ENCODE measurements at regions not wholly inside any gene's neighbourhood (a gene's known extent, or its start where the extent isn't known, plus 50 kb on each side); places are given as distances from the start of the nearest gene placed in this dataset.

DNA sequence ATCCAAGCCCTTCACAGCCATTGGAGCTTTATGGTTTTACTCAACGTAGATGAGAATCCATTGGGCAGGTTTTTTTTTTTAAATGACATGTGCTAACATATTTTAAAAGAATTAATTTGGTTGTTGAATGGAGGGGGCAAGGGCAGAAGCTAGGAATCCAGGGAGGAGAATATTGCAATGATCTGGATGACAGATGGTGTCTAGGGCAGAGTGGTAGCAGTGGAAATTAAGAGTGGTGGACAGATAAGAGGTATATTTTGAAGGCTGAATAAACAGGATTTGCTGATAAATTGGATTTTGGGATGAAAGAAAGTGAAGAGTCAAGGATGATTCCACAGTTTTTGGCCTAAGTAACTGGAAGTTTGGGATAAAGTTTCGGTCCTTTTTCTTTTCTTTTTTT lies 54.8 kb upstream of the DHX40 start:
- H3K4me1 ChIP-seq (ENCODE audit: control insufficient read depth, insufficient read depth, low read length) = peaks cover 35% of the 10 kb centered on the region
- H3K9me3 ChIP-seq (ENCODE audit: control insufficient read depth, low read length) = no peaks in the 10 kb centered on the region
- no peaks in the 10 kb centered on the region for H3K27me3 ChIP-seq (replicated peaks; ENCODE audit: control insufficient read depth, insufficient read depth, low read length)
- DNase-seq (ENCODE audit: low read depth) = no peak
- no peaks in the 10 kb centered on the region for H3K36me3 ChIP-seq (ENCODE audit: control insufficient read depth, insufficient read depth, low read length, severe bottlenecking)
- H3K9ac ChIP-seq (ENCODE audit: low read length) = no peak overlapping the region
- H3K4me3 ChIP-seq (ENCODE audit: low read length) = no peak overlapping the region

DNA sequence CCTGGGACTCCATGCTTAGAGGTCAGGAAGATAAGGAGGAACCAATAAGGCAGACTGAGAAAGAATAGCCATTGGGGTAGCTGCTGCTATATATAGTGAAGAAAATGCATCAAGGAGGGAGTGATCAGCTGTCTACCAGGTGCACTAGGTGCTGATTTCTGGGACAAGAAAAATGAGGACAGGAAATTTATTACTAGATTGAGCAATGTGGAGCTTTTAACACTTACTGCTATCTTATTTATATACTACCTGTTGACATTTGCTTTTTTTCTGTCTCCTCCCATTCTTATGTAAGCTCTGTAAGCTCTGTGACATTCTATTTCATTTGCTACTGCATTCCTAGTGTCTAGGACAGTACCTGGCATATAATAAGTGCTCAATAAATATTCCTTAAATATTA lies 53.7 kb upstream of the DHX40 start:
- no peaks in the 10 kb centered on the region for H3K27me3 ChIP-seq (replicated peaks; ENCODE audit: control insufficient read depth, insufficient read depth, low read length)
- no peaks in the 10 kb centered on the region for H3K9me3 ChIP-seq (ENCODE audit: control insufficient read depth, low read length)
- H3K36me3 ChIP-seq (ENCODE audit: control insufficient read depth, insufficient read depth, low read length, severe bottlenecking) = no peaks in the 10 kb centered on the region
- H3K4me3 ChIP-seq (ENCODE audit: low read length) = no peak overlapping the region
- H3K4me1 ChIP-seq (ENCODE audit: control insufficient read depth, insufficient read depth, low read length) = peaks cover 30% of the 10 kb centered on the region
- DNase-seq (ENCODE audit: low read depth) = no peak
- H3K9ac ChIP-seq (ENCODE audit: low read length) = no peak overlapping the region

DNA sequence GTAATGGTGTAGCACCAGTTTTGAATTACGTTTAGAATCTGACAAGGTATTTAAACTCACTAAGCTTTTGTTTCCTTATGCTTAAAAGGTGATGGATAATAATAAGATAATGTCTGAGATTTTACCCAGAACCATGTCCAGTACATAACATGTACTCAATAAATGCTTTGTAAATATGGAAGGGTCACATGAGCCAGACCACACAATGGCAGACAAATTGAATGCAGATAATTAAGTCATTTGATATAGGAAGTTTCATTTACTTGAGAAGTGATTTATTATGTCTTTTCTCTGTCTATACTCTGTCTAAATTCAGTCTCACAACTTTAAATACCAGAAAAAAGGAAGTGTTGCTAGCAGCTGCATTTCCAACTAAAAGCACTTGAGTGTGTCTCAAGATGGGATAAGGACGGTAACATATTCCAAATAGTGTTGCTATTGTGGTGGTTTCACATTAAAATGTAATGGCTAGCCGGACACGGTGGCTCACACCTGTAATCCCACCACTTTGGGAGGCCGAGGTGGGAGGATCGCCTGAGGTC lies 52.5 kb upstream of the DHX40 start:
- Histone ChIP-seq H3K4me3 (ENCODE audit: low read length) (no peak overlapping the region), H3K27me3 (replicated peaks; ENCODE audit: control insufficient read depth, insufficient read depth, low read length) (no peaks in the 10 kb centered on the region), H3K4me1 (ENCODE audit: control insufficient read depth, insufficient read depth, low read length) (peaks cover 20% of the 10 kb centered on the region), H3K9ac (ENCODE audit: low read length) (no peak overlapping the region), H3K9me3 (ENCODE audit: control insufficient read depth, low read length) (no peaks in the 10 kb centered on the region), H3K36me3 (ENCODE audit: control insufficient read depth, insufficient read depth, low read length, severe bottlenecking) (no peaks in the 10 kb centered on the region)
- no peak for DNase-seq (ENCODE audit: low read depth)

DNA sequence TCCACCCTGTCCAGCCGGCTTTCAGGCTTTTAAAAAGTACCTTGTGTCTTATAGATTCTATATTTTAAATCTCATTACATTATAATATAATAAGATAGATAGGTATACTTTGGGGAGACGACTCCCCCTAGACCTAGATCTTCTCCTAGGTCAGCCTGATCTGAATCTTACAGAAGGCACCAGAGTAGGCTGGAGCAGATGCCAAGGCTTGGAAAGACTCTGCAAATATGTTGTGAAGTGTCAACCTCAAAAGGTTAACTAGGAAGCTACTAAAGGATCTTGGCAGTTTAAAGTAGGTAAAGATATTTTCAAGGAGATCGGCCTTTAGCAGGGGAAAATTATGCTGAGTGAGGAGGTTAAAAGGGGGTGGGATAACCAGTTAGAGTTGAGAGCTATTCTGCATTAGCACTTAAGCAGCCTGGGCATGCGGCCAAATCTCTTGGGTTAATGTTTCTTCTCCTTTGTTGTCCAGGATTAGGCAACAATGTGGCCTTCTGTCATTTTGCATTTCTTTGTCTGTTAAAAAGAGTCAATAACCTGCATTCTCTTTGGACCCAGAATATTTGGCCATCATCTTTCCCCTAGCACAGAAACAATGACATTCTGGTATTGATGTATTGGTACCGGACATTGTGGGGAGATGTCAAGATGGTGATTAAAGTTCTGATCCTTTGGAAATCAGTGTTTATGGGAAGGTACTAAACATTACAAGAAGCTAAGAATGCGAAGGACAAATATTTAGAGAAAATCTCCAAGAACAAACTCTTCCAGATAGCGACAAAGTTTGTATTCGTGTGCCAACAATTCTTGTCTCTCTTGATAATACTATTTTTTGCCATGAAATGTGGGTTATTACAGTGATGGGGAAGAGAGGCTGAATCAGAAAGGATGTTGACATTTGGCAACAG lies 51.2 kb upstream of the DHX40 start:
- no peaks in the 10 kb centered on the region for H3K9me3 ChIP-seq (ENCODE audit: control insufficient read depth, low read length)
- no peaks in the 10 kb centered on the region for H3K27me3 ChIP-seq (replicated peaks; ENCODE audit: control insufficient read depth, insufficient read depth, low read length)
- DNase-seq (ENCODE audit: low read depth) = peak; percentile 55
- peaks cover 23% of the 10 kb centered on the region for H3K4me1 ChIP-seq (ENCODE audit: control insufficient read depth, insufficient read depth, low read length)
- H3K36me3 ChIP-seq (ENCODE audit: control insufficient read depth, insufficient read depth, low read length, severe bottlenecking) = no peaks in the 10 kb centered on the region
- no peak overlapping the region for H3K4me3 ChIP-seq (ENCODE audit: low read length)
- H3K9ac ChIP-seq (ENCODE audit: low read length) = no peak overlapping the region

All from adipocyte (in vitro differentiated cells).